IMR-90 (cell line): ENCODE measurements at regions not wholly inside any gene's neighbourhood (a gene's known extent, or its start where the extent isn't known, plus 50 kb on each side); places are given as distances from the start of the nearest gene placed in this dataset.

Experiments
- ATAC-seq: fragments of 200-7000 bp; cut with Tn5 transposase; 2 replicates; pipeline ENCODE4 v1.9.1; 2020; ENCODE audit warnings: low read depth, mild to moderate bottlenecking, moderate library complexity
- BruUV-seq: library from RNA; stranded (reverse); fragments of 400-500 nt; replicated peaks from 2 replicates; lab custom pipeline; 2021; lab: Mats Ljungman, UMichigan
- CTCF ChIA-PET: fragments of 300-600 bp; formaldehyde crosslinking; extraction: SDS; loops from one replicate; lab custom pipeline; 2021; ENCODE audit warnings: antibody characterized with exemption; lab: Yijun Ruan, JAX
- POLR2A ChIA-PET: fragments of 300-600 bp; sonication (Branson Sonifier 250); formaldehyde crosslinking; loops from one replicate; lab custom pipeline; 2022; ENCODE audit warnings: antibody characterized with exemption; ENCODE audit not compliant: unreplicated experiment; lab: Charles Lee
- DNase-seq: peaks from one replicate; pipeline ENCODE4 v3.0.0; 2013
- H2AFZ ChIP-seq: replicated peaks from 2 replicates; pipeline ENCODE3; 2013; ENCODE audit warnings: low read length, mild to moderate bottlenecking; ENCODE audit not compliant: poor library complexity
- H2AK5ac ChIP-seq: 2 replicates; pipeline ENCODE4 v1.6.1; 2013; ENCODE audit warnings: low read depth, low read length, inconsistent platforms
- H2AK9ac ChIP-seq: replicated peaks from 2 replicates; pipeline ENCODE3; 2013; ENCODE audit warnings: mild to moderate bottlenecking, low read depth, low read length, moderate library complexity; ENCODE audit not compliant: poor library complexity
- H2BK120ac ChIP-seq: 2 replicates; pipeline ENCODE4 v1.6.1; 2013; ENCODE audit warnings: low read depth, low read length, inconsistent platforms
- H2BK15ac ChIP-seq: 3 replicates; pipeline ENCODE4 v1.6.1; 2013; ENCODE audit warnings: low read depth, low read length, inconsistent platforms
- H2BK20ac ChIP-seq: 2 replicates; pipeline ENCODE4 v1.6.1; 2013; ENCODE audit warnings: low read depth, mild to moderate bottlenecking, inconsistent platforms, low read length, moderate library complexity
- H2BK5ac ChIP-seq: 2 replicates; pipeline ENCODE4 v1.6.1; 2013; ENCODE audit warnings: mild to moderate bottlenecking, low read depth, low read length, inconsistent platforms; ENCODE audit not compliant: poor library complexity, severe bottlenecking
- H3K14ac ChIP-seq: replicated peaks from 2 replicates; pipeline ENCODE4 v1.6.1; 2013; ENCODE audit warnings: low read depth, low read length, inconsistent platforms
- H3K18ac ChIP-seq: 2 replicates; pipeline ENCODE4 v1.6.1; 2013; ENCODE audit warnings: low read depth, low read length, control low read depth
- H3K23ac ChIP-seq: 2 replicates; pipeline ENCODE4 v1.6.1; 2013; ENCODE audit warnings: low read depth, low read length, inconsistent platforms
- H3K27ac ChIP-seq: 2 replicates; pipeline ENCODE4 v1.5.1; 2013; ENCODE audit warnings: mild to moderate bottlenecking, control low read depth, low read length; ENCODE audit not compliant: insufficient read depth
- H3K27me3 ChIP-seq: 2 replicates; pipeline ENCODE4 v1.6.1; 2013; ENCODE audit warnings: low read length; ENCODE audit not compliant: control insufficient read depth, insufficient read depth
- H3K36me3 ChIP-seq: 2 replicates; pipeline ENCODE4 v1.6.1; 2013; ENCODE audit warnings: low read length, mixed read lengths; ENCODE audit not compliant: control insufficient read depth, insufficient read depth
- H3K4ac ChIP-seq: 2 replicates; pipeline ENCODE4 v1.6.1; 2013; ENCODE audit warnings: low read depth, low read length, inconsistent platforms
- H3K4me1 ChIP-seq: 2 replicates; pipeline ENCODE4 v1.6.1; 2013; ENCODE audit warnings: low read length, mixed read lengths; ENCODE audit not compliant: control insufficient read depth, insufficient read depth
- H3K4me2 ChIP-seq: 2 replicates; pipeline ENCODE4 v1.6.1; 2013; ENCODE audit warnings: low read depth, mild to moderate bottlenecking, control low read depth, low read length, moderate library complexity
- H3K4me3 ChIP-seq: 2 replicates; pipeline ENCODE4 v1.5.1; 2013; ENCODE audit warnings: low read depth, mild to moderate bottlenecking, control low read depth, low read length, moderate library complexity; ENCODE audit not compliant: insufficient read depth
- H3K56ac ChIP-seq: 2 replicates; pipeline ENCODE4 v1.6.1; 2013; ENCODE audit warnings: low read length, inconsistent platforms; ENCODE audit not compliant: insufficient read depth; ENCODE audit errors: extremely low read depth
- H3K79me1 ChIP-seq, 2 experiments: 2 replicates each; pipeline ENCODE4 v1.6.1; 2013; ENCODE audit warnings: low read length in 2 of 2, inconsistent platforms in 1 of 2, low read depth in 1 of 2
- H3K9ac ChIP-seq: 2 replicates; pipeline ENCODE4 v1.6.1; 2013; ENCODE audit warnings: low read depth, low read length, control low read depth
- H3K9me1 ChIP-seq: 2 replicates; pipeline ENCODE4 v1.6.1; 2013; ENCODE audit warnings: low read length, inconsistent platforms; ENCODE audit not compliant: insufficient read depth
- H3K9me3 ChIP-seq: 2 replicates; pipeline ENCODE4 v1.6.1; 2013; ENCODE audit warnings: low read length; ENCODE audit not compliant: control insufficient read depth, insufficient read depth
- H4K20me1 ChIP-seq: 2 replicates; pipeline ENCODE4 v1.6.1; 2013; ENCODE audit warnings: low read length, inconsistent platforms; ENCODE audit not compliant: insufficient read depth
- H4K5ac ChIP-seq: 2 replicates; pipeline ENCODE4 v1.6.1; 2013; ENCODE audit warnings: mild to moderate bottlenecking, low read depth, low read length, control low read depth
- H4K8ac ChIP-seq, 2 experiments: 2 replicates each; pipeline ENCODE4 v1.6.1; 2013; ENCODE audit warnings: low read depth in 2 of 2, low read length in 2 of 2, control low read depth in 1 of 2, inconsistent platforms in 1 of 2
- H4K91ac ChIP-seq: 2 replicates; pipeline ENCODE4 v1.6.1; 2013; ENCODE audit warnings: low read depth, low read length, inconsistent platforms; ENCODE audit not compliant: insufficient read depth
- CEBPB ChIP-seq: IDR thresholded peaks from 2 replicates; pipeline ENCODE4 v1.6.1; 2012; ENCODE audit warnings: low read depth, low read length, improper control_type of control experiment
- MAFK ChIP-seq: IDR thresholded peaks from 2 replicates; pipeline ENCODE4 v1.6.1; 2012; ENCODE audit warnings: low read depth, low read length, improper control_type of control experiment
- MAZ ChIP-seq: IDR thresholded peaks from 2 replicates; pipeline ENCODE4 v1.6.1; 2012; ENCODE audit warnings: low read depth, mild to moderate bottlenecking, low read length, improper control_type of control experiment, moderate library complexity, borderline replicate concordance
- NFE2L2 ChIP-seq: fragments of 150-350 bp; IDR thresholded peaks from 2 replicates; pipeline ENCODE4 v1.6.1; 2016; ENCODE audit warnings: low read depth, mild to moderate bottlenecking, low read length
- RAD21 ChIP-seq: IDR thresholded peaks from 2 replicates; pipeline ENCODE4 v1.6.1; 2012; ENCODE audit warnings: low read length, improper control_type of control experiment
- RCOR1 ChIP-seq: IDR thresholded peaks from 2 replicates; pipeline ENCODE4 v1.6.1; 2012; ENCODE audit warnings: mild to moderate bottlenecking, low read length, improper control_type of control experiment; ENCODE audit not compliant: insufficient replicate concordance
- WGBS, 2 experiments: methylation state at CpG; one replicate each; pipeline versions ENCODE4 v1.1.5 to v1.1.7; 2013; ENCODE audit warnings: missing lambda C conversion rate in 2 of 2; ENCODE audit not compliant: insufficient read length in 1 of 2; ENCODE audit errors: extremely low coverage in 2 of 2; 5-methylcytosine and 5-hydroxymethylcytosine counted together
- dilution Hi-C: fragments of 300-500 bp; cut with HindIII; formaldehyde crosslinking; loops from one replicate; pipeline ENCODE4 v1.14.3; 2018; ENCODE audit warnings: low sequenced_read_pairs; ENCODE audit not compliant: unreplicated experiment
- in situ Hi-C: fragments of 300-500 bp; cut with MboI; formaldehyde crosslinking; loops from 3 replicates; pipeline ENCODE4 v1.14.3; 2019; ENCODE audit warnings: low sequenced_read_pairs, inconsistent platforms, mixed read lengths
- intact Hi-C: fragments of 100-400 bp; cut with micrococcal nuclease; formaldehyde crosslinking; loops from 2 replicates; pipeline ENCODE4 v1.10.0; 2022
- TF ChIP-seq, protein P1 (sequence below): conservative IDR thresholded peaks from 2 replicates; pipeline ENCODE4 v1.5.1; 2012; ENCODE audit warnings: mild to moderate bottlenecking, low read depth, low read length, improper control_type of control experiment

DNA sequence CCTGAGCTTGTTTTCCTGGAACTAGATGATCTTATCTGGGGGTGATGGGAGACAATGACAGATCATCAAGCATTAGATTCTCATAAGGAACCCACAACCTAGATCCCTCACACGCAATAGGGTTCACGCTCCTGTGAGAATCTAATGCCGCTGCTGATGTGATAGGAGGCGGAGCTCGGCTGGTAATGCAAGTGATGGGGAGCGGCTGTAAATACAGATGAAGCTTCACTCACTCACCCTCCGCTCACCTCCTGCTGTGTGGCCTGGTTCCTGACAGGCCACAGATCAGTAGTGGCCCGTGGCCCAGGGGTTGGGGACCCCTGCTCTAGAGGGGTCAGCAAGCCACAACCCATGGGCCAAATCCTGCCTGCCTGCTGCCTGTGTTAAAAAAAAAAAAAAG is 435.9 kb downstream of the CD83 start:
- DNase-seq (no peak), ATAC-seq (no peak)
- dilution Hi-C loops = no loop called here
- no CpG with 5 or more reads among the region's 8 CpGs for WGBS, 2 experiments
- in situ Hi-C loops = no loop called here
- TF ChIP-seq MAFK (no peak), RCOR1 (no peak), RAD21 (no peak), NFE2L2 (no peak), CEBPB (no peak), MAZ (no peak)
- TF ChIP-seq, protein P1, sequence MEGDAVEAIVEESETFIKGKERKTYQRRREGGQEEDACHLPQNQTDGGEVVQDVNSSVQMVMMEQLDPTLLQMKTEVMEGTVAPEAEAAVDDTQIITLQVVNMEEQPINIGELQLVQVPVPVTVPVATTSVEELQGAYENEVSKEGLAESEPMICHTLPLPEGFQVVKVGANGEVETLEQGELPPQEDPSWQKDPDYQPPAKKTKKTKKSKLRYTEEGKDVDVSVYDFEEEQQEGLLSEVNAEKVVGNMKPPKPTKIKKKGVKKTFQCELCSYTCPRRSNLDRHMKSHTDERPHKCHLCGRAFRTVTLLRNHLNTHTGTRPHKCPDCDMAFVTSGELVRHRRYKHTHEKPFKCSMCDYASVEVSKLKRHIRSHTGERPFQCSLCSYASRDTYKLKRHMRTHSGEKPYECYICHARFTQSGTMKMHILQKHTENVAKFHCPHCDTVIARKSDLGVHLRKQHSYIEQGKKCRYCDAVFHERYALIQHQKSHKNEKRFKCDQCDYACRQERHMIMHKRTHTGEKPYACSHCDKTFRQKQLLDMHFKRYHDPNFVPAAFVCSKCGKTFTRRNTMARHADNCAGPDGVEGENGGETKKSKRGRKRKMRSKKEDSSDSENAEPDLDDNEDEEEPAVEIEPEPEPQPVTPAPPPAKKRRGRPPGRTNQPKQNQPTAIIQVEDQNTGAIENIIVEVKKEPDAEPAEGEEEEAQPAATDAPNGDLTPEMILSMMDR = no peak
- H3K27me3 ChIP-seq = peaks cover 3% of the 10 kb centered on the region
- H3K56ac ChIP-seq = no peak overlapping the region
- H3K18ac ChIP-seq = no peak overlapping the region
- no peaks in the 10 kb centered on the region for H3K9me3 ChIP-seq
- no peak overlapping the region for H2AK9ac ChIP-seq
- no peaks in the 10 kb centered on the region for H3K9me1 ChIP-seq
- H3K4me2 ChIP-seq = no peak overlapping the region
- no peak overlapping the region for H2BK15ac ChIP-seq
- CTCF ChIA-PET = interaction anchor here (0.6 kb wide), 2 partner anchors 816 to 1105 kb away, joined by 3 to 5 read pairs; no protein-coding TSS in a partner anchor
- H4K8ac ChIP-seq = no peak overlapping the region
- H4K20me1 ChIP-seq = no peaks in the 10 kb centered on the region
- no peaks in the 10 kb centered on the region for H3K4me1 ChIP-seq
- H4K91ac ChIP-seq = no peak overlapping the region
- no peak overlapping the region for H3K27ac ChIP-seq
- no peak overlapping the region for H3K23ac ChIP-seq
- intact Hi-C loops = no loop called here
- H4K5ac ChIP-seq = no peak overlapping the region
- no peak overlapping the region for H2BK20ac ChIP-seq
- H3K36me3 ChIP-seq = no peaks in the 10 kb centered on the region
- no peaks in the 10 kb centered on the region for H3K79me1 ChIP-seq
- no peak overlapping the region for H2AK5ac ChIP-seq
- H2BK120ac ChIP-seq = no peak overlapping the region
- BruUV-seq = no TSS peak
- H2AFZ ChIP-seq = no peak overlapping the region
- H2BK5ac ChIP-seq = no peak overlapping the region
- no peak overlapping the region for H3K9ac ChIP-seq
- POLR2A ChIA-PET = no interaction called here
- no peak overlapping the region for H3K4ac ChIP-seq
- H3K4me3 ChIP-seq = no peak overlapping the region
- no peak overlapping the region for H3K14ac ChIP-seq
